ENCODE measurements at regions not wholly inside any gene's neighbourhood (a gene's known extent, or its start where the extent isn't known, plus 50 kb on each side); places are given as distances from the start of the nearest gene placed in this dataset.

DNA sequence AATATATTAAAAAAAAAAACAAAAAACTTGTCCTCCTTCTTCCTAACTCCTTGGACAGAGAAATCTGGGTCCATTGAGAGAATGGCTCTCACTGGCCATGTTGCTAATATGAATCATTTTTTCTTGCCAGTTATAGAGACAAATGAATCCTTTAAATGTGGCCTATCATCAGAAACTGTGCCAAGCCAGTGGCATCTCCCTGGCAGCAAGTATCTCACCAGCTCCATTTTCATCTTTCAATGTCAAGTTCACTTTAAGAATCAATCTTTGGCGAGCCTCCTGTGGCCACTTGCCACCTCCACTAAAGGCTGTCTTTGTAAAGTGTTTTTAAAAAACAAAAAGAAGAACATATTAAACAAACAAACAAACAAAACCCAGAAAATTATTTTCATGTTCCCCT lies 202.5 kb downstream of the TUSC7 start:
- TF ChIP-seq RBFOX2 (IDR thresholded peaks at IDR 0.05; ENCODE audit: low read depth, low read length): no peak
- TF ChIP-seq, protein P1, sequence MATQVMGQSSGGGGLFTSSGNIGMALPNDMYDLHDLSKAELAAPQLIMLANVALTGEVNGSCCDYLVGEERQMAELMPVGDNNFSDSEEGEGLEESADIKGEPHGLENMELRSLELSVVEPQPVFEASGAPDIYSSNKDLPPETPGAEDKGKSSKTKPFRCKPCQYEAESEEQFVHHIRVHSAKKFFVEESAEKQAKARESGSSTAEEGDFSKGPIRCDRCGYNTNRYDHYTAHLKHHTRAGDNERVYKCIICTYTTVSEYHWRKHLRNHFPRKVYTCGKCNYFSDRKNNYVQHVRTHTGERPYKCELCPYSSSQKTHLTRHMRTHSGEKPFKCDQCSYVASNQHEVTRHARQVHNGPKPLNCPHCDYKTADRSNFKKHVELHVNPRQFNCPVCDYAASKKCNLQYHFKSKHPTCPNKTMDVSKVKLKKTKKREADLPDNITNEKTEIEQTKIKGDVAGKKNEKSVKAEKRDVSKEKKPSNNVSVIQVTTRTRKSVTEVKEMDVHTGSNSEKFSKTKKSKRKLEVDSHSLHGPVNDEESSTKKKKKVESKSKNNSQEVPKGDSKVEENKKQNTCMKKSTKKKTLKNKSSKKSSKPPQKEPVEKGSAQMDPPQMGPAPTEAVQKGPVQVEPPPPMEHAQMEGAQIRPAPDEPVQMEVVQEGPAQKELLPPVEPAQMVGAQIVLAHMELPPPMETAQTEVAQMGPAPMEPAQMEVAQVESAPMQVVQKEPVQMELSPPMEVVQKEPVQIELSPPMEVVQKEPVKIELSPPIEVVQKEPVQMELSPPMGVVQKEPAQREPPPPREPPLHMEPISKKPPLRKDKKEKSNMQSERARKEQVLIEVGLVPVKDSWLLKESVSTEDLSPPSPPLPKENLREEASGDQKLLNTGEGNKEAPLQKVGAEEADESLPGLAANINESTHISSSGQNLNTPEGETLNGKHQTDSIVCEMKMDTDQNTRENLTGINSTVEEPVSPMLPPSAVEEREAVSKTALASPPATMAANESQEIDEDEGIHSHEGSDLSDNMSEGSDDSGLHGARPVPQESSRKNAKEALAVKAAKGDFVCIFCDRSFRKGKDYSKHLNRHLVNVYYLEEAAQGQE (IDR thresholded peaks at IDR 0.05; ENCODE audit: borderline replicate concordance): no peak
- TF ChIP-seq, protein P1 (CRISPR knock-in tag; IDR thresholded peaks at IDR 0.05; ENCODE audit: low read depth): no peak
- TF ChIP-seq ZNF143 (CRISPR knock-in tag; IDR thresholded peaks at IDR 0.05): no peak
- TF ChIP-seq ZNF384 (IDR thresholded peaks at IDR 0.05; ENCODE audit: low read depth, low read length): no peak

All from K562 (cell line).